ENCODE measurements at regions not wholly inside any gene's neighbourhood (a gene's known extent, or its start where the extent isn't known, plus 50 kb on each side); places are given as distances from the start of the nearest gene placed in this dataset.
"Not testable (repeated sequence)": the region's sequence is repeated elsewhere in the genome, so short reads cannot be mapped to it uniquely, and the experiment has no call there.

- Histone ChIP-seq H3K9me3 (no peaks in the 10 kb centered on the region), H3K27me3 (no peaks in the 10 kb centered on the region), H3K4me3 (ENCODE audit: low read depth in 1 of 2, low read length in 1 of 2) (no peak overlapping the region), H3K4me1 (ENCODE audit: control insufficient read depth in 1 of 2, insufficient read depth in 1 of 2, low read depth in 1 of 2, low read length in 1 of 2) (no peaks in the 10 kb centered on the region), H3K36me3 (no peaks in the 10 kb centered on the region), H3K27ac (no peak overlapping the region)
- no peak for TF ChIP-seq CTCF (IDR thresholded peaks at IDR 0.05)
Observed at GRCh38 chr5:74514888-74515551, 125.5 kb downstream of the ENC1 start.

GRCh38 chr5:74511770-74512169 is 128.8 kb downstream of the ENC1 start:
- H3K9me3 ChIP-seq; H3K4me1 ChIP-seq (ENCODE audit: control insufficient read depth in 1 of 2, insufficient read depth in 1 of 2, low read depth in 1 of 2, low read length in 1 of 2); H3K36me3 ChIP-seq; H3K27me3 ChIP-seq; H3K27ac ChIP-seq; H3K4me3 ChIP-seq (ENCODE audit: low read depth in 1 of 2, low read length in 1 of 2): not testable (repeated sequence)

- H3K9me3 ChIP-seq: no peaks in the 10 kb centered on the region
- H3K4me3 ChIP-seq (ENCODE audit: low read depth in 1 of 2, low read length in 1 of 2): no peak overlapping the region
- no peak for TF ChIP-seq CTCF (IDR thresholded peaks at IDR 0.05)
- H3K27me3 ChIP-seq: no peaks in the 10 kb centered on the region
- H3K27ac ChIP-seq: no peak overlapping the region
- H3K36me3 ChIP-seq: no peaks in the 10 kb centered on the region
- no peaks in the 10 kb centered on the region for H3K4me1 ChIP-seq (ENCODE audit: control insufficient read depth in 1 of 2, insufficient read depth in 1 of 2, low read depth in 1 of 2, low read length in 1 of 2)
Observed at GRCh38 chr5:74510476-74511075, 130.0 kb downstream of the ENC1 start.

GRCh38 chr5:74507370-74508005 is 133.0 kb downstream of the ENC1 start:
- Histone ChIP-seq H3K9me3 (no peaks in the 10 kb centered on the region), H3K36me3 (no peaks in the 10 kb centered on the region), H3K27me3 (no peaks in the 10 kb centered on the region), H3K4me3 (ENCODE audit: low read depth in 1 of 2, low read length in 1 of 2) (no peak overlapping the region), H3K27ac (no peak overlapping the region), H3K4me1 (ENCODE audit: control insufficient read depth in 1 of 2, insufficient read depth in 1 of 2, low read depth in 1 of 2, low read length in 1 of 2) (no peaks in the 10 kb centered on the region)
- no peak for TF ChIP-seq CTCF (IDR thresholded peaks at IDR 0.05)

GRCh38 chr5:74506119-74506518 is 134.4 kb downstream of the ENC1 start:
- H3K36me3 ChIP-seq: no peaks in the 10 kb centered on the region
- H3K4me3 ChIP-seq (ENCODE audit: low read depth in 1 of 2, low read length in 1 of 2): no peak overlapping the region
- TF ChIP-seq CTCF (IDR thresholded peaks at IDR 0.05): no peak
- no peaks in the 10 kb centered on the region for H3K4me1 ChIP-seq (ENCODE audit: control insufficient read depth in 1 of 2, insufficient read depth in 1 of 2, low read depth in 1 of 2, low read length in 1 of 2)
- no peaks in the 10 kb centered on the region for H3K27me3 ChIP-seq
- no peak overlapping the region for H3K27ac ChIP-seq
- H3K9me3 ChIP-seq: no peaks in the 10 kb centered on the region

- Histone ChIP-seq H3K27me3 (no peaks in the 10 kb centered on the region), H3K27ac (no peak overlapping the region), H3K4me1 (ENCODE audit: control insufficient read depth in 1 of 2, insufficient read depth in 1 of 2, low read depth in 1 of 2, low read length in 1 of 2) (no peaks in the 10 kb centered on the region), H3K9me3 (no peaks in the 10 kb centered on the region), H3K36me3 (no peaks in the 10 kb centered on the region), H3K4me3 (ENCODE audit: low read depth in 1 of 2, low read length in 1 of 2) (no peak overlapping the region)
- TF ChIP-seq CTCF (IDR thresholded peaks at IDR 0.05): no peak
Observed at GRCh38 chr5:74504463-74504862, 136.1 kb downstream of the ENC1 start.

All from neutrophil (primary cell).